ENCODE measurements at regions not wholly inside any gene's neighbourhood (a gene's known extent, or its start where the extent isn't known, plus 50 kb on each side); places are given as distances from the start of the nearest gene placed in this dataset.
"Not testable (repeated sequence)": the region's sequence is repeated elsewhere in the genome, so short reads cannot be mapped to it uniquely, and the experiment has no call there.

GRCh38 chr5:61215996-61216395, 53.7 kb upstream of the SMIM15 start:
- no peak for DNase-seq (ENCODE audit: low spot score)

DNA sequence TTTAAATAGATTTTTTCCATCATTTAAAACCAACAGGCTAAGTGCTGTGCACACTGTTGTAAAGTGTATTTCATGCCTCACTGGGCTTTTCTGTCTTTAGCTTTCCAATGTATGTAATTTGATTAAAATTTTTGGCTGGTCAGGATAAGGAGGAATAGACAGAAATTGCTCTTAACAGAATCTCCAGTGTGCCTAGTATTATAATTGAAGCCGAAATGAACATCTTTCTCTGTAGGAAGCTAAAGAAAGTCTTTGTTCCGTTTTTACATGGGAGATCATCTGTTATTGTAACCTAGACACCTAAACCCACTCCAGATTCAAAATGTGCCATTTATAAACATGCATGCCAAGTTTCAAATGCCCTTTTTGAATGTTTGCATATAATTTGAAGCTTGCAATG, 54.5 kb upstream of the SMIM15 start:
- no peak for DNase-seq (ENCODE audit: low spot score)

GRCh38 chr5:61217214-61217613, 54.9 kb upstream of the SMIM15 start:
- no peak for DNase-seq (ENCODE audit: low spot score)

DNA sequence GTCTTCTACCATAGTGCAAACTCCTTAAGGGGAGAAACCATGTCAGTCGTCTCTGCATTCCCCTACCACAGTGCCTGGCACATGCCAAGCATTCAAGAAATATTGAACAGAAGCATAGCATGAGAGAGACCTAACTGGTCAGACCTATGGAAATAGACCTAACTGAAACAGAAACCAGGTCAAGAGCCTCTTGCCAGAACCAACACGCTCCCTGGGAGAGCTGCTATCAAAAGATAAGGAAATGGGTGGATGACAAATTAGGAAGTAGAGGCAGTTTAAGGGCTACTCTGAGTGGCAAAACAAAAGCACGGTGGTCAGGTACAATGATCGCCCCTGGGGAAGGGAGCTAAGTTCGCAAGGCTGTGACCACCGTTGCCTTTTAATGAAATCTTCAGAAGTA, 66.0 kb upstream of the SMIM15 start:
- DNase-seq (ENCODE audit: low spot score) = no peak

DNA sequence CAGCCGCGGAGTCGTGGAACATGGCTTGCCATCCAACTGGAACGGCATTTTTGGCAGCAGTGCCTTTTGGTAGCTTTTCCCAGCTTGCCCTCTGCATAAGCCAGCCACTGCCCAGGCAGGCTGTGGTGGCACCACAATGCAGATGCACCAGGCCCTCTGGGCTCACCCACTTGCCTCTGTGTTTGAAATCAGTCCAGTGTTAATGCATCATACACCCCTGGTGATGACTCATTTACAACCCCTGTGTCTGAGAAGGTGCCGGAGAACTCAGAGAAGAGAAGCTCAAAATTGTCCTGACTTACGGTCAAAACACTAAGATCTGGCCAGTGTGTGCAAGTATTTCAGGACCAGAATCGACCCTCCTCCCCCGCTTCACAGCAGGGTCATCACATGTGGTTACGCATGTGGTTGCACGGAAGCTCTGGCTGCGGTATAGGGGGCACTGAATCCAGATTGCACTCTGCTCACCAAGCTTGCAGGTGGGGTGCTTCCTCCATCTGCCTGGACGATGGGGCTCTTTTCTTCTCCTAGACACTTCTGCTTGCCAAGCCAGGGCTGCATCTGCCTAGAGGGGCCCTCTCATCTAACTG, 66.5 kb upstream of the SMIM15 start:
- DNase-seq (ENCODE audit: low spot score) = peak; percentile 7

DNA sequence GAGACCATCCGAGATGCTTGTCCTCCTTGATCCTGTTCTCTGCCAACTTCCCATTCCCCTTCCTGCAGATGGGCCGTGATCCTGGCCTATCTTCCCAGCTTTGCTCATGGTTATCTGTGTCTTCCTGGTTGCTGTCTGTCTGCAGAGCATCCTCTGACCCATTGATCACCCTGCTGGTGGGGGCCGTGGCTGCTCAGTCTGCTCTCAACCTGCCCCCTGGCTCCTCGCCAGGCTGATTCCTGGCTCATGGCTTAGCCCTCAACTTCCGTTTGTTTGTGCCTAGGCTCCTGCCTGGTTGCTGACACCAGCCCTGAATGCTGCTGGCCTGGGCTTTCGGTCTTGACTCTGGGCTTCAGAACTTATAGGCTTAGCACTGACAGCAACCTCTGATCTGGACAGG, 67.1 kb upstream of the SMIM15 start:
- no peak for DNase-seq (ENCODE audit: low spot score)

- DNase-seq (ENCODE audit: low spot score) = no peak
These were observed 68.2 kb upstream of the SMIM15 start for GRCh38 chr5:61230492-61230891.

DNA sequence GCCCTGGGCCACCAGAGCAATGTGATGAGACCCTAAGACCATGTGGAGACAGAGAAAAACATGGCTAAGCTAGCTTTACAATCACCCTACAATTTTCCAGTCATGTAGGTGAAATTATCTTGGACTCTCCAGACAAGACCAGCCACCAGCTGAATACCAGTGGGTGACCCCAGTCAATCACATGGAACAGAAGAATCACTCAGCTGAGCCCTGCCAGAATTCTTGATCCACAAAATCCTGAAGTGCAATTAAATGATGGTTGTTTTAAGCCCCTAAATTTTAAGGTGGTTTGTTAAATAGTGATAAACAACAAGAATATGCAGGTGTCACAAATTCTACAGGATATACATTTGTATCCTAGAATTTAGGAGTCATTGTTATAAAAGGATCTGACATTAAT, 69.5 kb upstream of the SMIM15 start:
- no peak for DNase-seq (ENCODE audit: low spot score)

GRCh38 chr5:61232490-61233050, 70.3 kb upstream of the SMIM15 start:
- DNase-seq (ENCODE audit: low spot score) = no peak

- DNase-seq (ENCODE audit: low spot score) = no peak
These were observed 71.8 kb upstream of the SMIM15 start for GRCh38 chr5:61234019-61234418.

DNA sequence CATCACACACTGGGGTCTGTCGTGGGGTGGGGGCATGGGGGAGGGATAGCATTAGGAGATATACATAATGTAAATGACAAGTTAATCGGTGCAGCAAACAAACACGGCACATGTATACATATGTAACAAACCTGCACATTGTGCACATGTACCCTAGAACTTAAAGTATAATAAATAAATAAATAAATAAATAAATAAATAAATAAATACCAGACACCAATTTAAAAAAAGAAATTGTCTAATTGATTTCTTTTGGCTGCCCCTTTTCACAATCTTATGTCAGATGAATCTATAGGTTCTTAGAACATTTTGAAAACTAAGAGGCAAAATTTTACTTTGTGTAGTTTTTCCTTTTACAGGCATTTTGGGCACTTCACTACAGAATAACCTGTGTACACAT, 74.4 kb upstream of the SMIM15 start:
- not testable (repeated sequence) for DNase-seq (ENCODE audit: low spot score)

- no peak for DNase-seq (ENCODE audit: low spot score)
These were observed 83.2 kb upstream of the SMIM15 start for GRCh38 chr5:61245486-61245885.

DNA sequence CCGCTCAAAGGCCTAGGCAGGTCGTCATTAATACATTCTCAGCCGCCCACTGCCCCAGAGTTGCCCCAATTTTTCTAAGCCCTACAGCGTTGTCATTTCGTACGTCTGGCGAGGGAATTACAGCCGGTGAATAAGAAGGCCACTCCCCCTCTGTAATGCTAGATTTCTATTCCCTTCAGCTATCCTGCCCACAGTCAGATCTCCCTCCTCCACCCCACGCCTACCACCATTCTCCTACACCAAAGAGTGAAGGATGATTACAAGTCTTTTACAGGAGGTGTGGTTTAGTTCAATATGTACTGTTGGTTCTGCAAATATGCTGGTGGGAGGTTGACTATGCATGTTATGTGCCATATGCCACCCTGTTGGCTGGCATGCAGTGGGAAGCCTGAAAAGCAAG, 83.7 kb upstream of the SMIM15 start:
- DNase-seq (ENCODE audit: low spot score) = peak; percentile 10

GRCh38 chr5:61246768-61247307, 84.6 kb upstream of the SMIM15 start:
- no peak for DNase-seq (ENCODE audit: low spot score)

DNA sequence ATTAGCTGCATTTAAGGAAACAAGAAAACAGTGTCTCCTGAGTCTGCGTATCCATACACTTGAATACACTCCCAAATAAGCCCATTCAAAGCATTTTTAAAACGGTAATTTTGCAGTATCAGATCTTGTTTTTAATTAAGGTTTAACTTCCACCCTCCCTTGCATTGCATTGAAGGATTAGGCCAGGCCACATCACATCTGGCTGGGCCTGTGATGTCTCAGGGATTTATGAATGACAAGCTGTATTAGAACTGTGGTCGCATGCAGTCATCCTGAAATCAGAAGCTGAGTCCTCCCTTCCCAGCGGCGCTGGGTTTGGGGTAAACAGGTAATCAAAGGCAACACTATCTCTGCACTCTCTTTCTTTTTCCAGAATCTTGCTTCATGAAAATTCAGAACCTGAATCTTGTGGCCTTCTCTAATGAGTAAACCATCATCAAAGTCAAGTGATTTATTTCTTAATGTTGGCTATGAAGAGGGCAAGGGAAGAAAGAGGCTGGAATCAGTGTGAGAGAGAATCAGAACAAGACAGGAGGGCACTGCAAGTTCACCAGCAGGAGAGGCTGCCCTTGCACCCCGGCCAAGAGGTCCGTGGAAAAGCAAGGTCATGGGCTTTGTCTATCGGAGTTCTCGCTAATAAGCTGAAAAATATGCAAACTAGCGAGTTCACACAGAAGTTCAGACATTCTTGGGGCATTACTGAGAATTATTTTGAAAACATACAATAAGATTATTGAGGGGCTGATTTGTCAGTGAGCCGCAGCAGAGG, 80.0 kb upstream of the ZSWIM6 start:
- DNase-seq (ENCODE audit: low spot score) = no peak

- no peak for DNase-seq (ENCODE audit: low spot score)
These were observed 79.5 kb upstream of the ZSWIM6 start for GRCh38 chr5:61252643-61252925.

DNA sequence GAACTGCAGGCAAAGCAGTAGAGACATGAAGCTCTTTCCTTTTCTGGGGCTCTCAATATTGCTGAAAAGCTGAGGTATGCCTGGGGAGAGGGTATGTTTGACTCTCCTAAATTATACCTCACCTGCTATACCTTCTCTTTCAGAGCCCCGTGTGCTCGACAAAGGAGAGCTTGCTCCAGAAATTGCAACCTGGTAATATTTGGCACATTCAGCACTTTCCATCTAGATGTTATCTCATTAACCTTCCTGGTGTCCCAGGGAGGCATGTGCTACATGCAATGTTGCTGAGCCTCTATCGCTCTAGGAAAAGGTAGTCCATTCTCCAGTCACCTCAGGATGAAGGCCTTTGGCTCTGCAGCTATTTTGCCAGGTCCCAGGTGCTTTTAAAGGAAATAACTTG, 78.5 kb upstream of the ZSWIM6 start:
- DNase-seq (ENCODE audit: low spot score) = no peak

- no peak for DNase-seq (ENCODE audit: low spot score)
These were observed 77.0 kb upstream of the ZSWIM6 start for GRCh38 chr5:61254969-61255555.

DNA sequence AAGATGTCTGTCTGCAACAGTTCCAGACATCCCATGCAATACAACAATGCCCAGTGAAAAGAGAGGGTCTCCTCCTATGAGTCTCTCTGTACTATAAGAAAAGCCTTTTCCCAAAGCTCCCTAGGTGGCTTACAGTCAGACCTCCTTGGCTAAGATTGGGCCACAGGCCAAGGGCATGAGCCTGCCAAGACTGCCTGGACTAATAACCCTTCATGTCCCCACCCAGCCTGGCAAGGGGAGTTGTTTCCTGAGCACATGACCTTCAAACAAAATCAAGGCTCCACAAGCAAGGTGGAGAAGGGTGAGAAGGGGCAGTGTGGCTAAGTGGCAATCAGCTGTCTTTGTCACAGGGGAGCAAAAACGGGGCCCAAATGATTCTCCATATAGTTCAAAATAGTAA, 75.6 kb upstream of the ZSWIM6 start:
- DNase-seq (ENCODE audit: low spot score) = no peak

- DNase-seq (ENCODE audit: low spot score) = no peak
These were observed 74.6 kb upstream of the ZSWIM6 start for GRCh38 chr5:61257421-61257820.

- no peak for DNase-seq (ENCODE audit: low spot score)
These were observed 70.9 kb upstream of the ZSWIM6 start for GRCh38 chr5:61261136-61261535.

GRCh38 chr5:61262080-61262479, 70.0 kb upstream of the ZSWIM6 start:
- DNase-seq (ENCODE audit: low spot score) = no peak

GRCh38 chr5:61263072-61263471, 69.0 kb upstream of the ZSWIM6 start:
- no peak for DNase-seq (ENCODE audit: low spot score)
